NCI-H748 (cell line): ENCODE measurements at regions not wholly inside any gene's neighbourhood (a gene's known extent, or its start where the extent isn't known, plus 50 kb on each side); places are given as distances from the start of the nearest gene placed in this dataset.

Source experiments
- DNase-seq: peaks from one replicate; lab custom pipeline; 2025; ENCODE audit not compliant: unreplicated experiment; lab: John Stamatoyannopoulos, UW

- no peak for DNase-seq
Observed at GRCh38 chr19:29292153-29292552, 79.2 kb upstream of the UQCRFS1 start.

- no peak for DNase-seq
Observed at GRCh38 chr19:29292562-29292961, 79.6 kb upstream of the UQCRFS1 start.

GRCh38 chr19:29293292-29293691 is 80.3 kb upstream of the UQCRFS1 start:
- no peak for DNase-seq

GRCh38 chr19:29293736-29294342 is 80.9 kb upstream of the UQCRFS1 start:
- DNase-seq: no peak

- DNase-seq: no peak
Observed at GRCh38 chr19:29294343-29294811, 81.4 kb upstream of the UQCRFS1 start.

GRCh38 chr19:29295285-29295684 is 82.3 kb upstream of the UQCRFS1 start:
- DNase-seq: no peak

DNA sequence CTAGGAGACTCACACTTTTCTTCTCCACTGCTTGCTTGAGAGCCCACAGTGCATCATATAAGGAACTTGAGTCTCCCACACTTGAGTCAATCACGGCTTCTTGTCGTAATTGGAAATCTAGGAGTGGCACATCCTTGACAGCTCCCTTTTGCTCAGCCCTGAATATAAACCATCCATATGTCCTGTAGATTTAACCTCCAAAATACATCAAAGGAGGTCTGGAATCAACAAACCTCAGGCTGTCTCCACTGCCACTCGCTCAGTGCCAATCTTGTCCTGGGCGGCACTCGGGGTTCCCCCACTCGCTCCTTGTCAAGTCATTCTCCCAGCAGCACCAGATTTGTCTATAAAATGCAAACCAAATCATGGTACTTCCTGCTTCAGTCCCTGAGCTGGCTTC is 84.4 kb upstream of the UQCRFS1 start:
- DNase-seq: no peak

GRCh38 chr19:29299416-29300380 is 86.7 kb upstream of the UQCRFS1 start:
- no peak for DNase-seq

DNA sequence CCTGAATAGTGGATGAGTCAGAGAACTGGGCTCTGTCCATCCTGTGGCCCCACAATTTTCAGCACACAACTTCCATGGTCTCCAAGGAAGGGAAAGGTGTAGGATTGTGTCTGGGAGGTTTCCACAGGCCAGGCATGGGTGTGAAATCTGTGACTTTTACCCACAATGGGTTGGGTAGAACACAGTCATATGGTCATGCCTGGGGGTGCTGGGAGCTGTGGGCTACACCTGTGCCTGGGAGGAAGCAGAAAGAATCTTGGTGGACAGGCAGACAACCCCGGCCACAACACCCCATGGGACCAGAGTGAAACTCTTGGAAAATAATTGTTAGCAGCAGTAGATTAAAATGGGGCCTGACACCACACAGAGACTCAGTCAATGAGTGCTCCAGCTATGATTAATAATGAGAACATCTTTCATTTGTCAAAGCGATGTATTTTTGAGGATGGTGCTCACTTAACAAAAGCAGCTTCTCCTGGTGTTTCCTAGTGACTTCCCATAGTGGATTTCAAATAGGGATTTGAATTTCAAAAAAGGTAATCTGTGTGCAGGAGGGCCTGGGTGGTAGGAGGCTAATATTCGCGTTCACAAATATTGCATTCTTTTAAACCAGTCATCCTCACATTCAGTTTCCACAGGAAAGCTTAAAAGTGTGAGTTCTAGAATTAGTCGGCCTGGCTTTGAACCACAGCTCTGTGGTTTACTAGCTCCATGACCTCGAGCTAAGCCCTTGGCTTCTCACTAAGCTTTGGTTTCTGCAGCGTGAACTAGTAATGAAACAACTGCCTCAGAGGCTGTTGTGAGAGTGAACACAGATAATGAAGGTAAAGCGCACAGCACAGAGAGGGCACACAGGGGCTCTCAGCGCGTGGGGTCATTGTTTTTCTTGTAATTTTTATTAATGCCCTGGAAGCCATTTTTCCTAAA is 89.3 kb upstream of the UQCRFS1 start:
- no peak for DNase-seq

DNA sequence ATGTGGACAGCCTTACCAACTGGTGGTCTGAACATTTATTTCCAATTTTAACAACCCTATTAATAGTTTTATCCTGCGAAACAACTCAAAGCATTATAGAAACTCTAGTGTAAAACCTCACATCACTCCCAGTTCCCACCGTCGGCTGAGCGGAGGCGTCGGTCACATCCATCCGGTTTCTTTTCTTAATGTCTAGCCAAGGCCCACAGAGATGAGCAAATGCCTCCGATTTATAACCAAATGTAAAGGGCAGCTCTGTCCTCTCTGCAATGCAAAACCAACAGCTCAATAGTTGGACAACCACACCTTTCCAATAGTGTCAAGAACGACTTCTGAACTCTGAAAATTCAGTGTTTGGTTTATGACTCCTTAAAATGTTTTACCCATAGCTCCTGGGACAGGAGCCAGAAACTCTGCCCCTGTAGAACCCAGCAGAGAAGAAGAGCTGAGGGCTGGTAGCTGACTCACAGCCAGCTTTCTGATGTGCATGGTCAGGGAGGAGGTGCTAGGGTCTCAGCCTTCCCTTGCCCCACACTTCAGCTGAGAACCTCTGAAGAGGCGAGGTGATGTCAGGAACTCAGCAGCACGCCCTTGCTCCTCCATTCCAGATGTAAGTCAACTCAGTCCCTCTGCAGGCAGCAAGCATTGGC is 90.2 kb upstream of the UQCRFS1 start:
- DNase-seq: no peak

GRCh38 chr19:29303719-29304090 is 90.8 kb upstream of the UQCRFS1 start:
- no peak for DNase-seq

GRCh38 chr19:29305268-29305667 is 92.3 kb upstream of the UQCRFS1 start:
- no peak for DNase-seq

- DNase-seq: peak; percentile 85
Observed at GRCh38 chr19:29308977-29309590, 96.1 kb upstream of the UQCRFS1 start.

GRCh38 chr19:29309637-29310036 is 96.7 kb upstream of the UQCRFS1 start:
- no peak for DNase-seq

DNA sequence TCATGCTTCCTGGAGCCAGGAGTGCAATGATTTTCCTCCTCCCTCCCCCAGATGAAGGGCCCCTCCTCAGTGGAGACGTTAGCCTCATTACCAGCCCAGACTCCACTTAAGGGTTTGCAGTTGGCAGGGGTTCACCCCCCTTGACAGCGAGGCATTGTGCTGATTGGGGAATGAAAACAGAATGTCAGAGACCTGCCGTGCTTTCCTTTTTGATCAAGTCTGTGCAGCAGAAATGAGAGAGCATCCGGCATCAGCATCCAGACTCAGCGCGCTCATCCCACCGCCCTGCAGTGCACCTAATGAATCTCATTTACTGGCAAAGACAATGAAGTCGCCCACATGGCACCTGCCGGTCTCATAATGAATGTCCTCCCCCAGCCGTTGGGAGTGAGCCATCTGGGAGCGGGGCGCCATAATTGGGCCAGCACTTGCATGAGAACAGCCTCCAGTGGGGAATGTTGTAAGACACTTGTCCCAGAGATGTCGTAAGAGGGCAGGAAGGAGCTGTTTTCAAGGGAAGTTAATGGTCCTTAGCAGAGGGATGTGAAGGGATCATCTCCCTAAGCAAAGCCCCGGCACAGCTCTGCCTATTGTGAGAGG is 98.3 kb upstream of the UQCRFS1 start:
- peak; percentile 90 for DNase-seq

DNA sequence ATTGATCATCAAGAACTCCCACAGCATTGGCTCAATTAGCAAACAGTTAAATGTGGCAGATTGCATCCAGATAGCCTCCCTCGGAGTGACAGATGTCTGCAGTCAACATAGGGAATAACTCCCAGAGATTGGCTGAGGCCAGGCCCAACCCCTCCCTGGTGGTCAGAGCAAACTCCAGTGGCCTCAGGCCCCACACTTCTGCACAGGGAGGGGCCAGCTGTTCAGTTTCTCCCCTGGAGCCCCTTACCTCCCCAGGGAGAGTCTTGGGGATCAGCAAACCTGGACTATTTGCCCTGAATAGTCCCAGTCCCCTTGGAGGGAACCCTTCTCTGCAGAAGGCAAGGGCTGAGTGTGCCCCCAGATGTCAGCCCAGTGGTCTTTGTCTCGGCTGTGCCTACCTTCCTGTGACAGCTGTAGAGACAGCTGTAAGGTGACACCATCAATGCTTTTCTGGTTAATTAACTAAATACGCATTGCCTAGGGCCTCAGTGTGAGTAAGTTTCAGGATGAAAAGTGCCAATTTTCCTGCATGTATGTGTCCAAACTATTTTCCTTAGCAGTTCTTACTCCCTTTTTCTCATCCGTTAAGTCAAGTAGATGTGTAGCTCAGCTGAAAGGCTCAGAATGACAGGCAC is 102.7 kb upstream of the UQCRFS1 start:
- peak; percentile 34 for DNase-seq

GRCh38 chr19:29318581-29318980 is 105.6 kb upstream of the UQCRFS1 start:
- no peak for DNase-seq

- DNase-seq: peak; percentile 59
Observed at GRCh38 chr19:29320086-29320485, 107.1 kb upstream of the UQCRFS1 start.

DNA sequence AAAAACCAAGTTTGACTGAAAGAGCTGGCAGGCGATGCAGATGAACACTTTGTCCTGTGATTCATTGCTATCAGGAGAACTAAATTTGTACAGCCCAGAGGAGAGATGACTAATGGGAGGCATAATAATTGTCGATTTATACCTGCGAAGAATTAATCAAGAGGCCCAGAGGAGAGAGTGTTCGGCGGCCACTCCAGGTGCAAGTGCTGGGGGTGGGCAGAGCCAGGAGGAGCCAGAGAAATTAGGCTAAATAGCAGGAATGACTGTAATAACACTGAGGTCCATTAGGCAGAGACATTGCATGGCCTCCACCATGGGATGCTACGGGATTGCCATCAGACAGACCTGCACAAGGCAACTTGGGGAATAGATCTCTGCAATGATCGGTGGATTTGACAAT is 107.7 kb upstream of the UQCRFS1 start:
- peak; percentile 19 for DNase-seq
